GM18520 (cell line): ENCODE measurements at regions not wholly inside any gene's neighbourhood (a gene's known extent, or its start where the extent isn't known, plus 50 kb on each side); places are given as distances from the start of the nearest gene placed in this dataset.
"Not testable (repeated sequence)": the region's sequence is repeated elsewhere in the genome, so short reads cannot be mapped to it uniquely, and the experiment has no call there.

Experiments
- ATAC-seq: cut with Tn5 transposase; IDR thresholded peaks from one replicate; pipeline ENCODE4 v1.9.1; 2021; ENCODE audit not compliant: unreplicated experiment

- ATAC-seq: no peak
These were observed 479.4 kb upstream of the SYNCRIP start for GRCh38 chr6:86122086-86122485.

- no peak for ATAC-seq
These were observed 475.6 kb upstream of the SYNCRIP start for GRCh38 chr6:86118271-86118670.

- ATAC-seq: no peak
These were observed 465.3 kb upstream of the SYNCRIP start for GRCh38 chr6:86107985-86108384.

GRCh38 chr6:86087954-86088353 is 445.3 kb upstream of the SYNCRIP start:
- ATAC-seq: no peak

GRCh38 chr6:86079938-86080337 is 437.3 kb upstream of the SYNCRIP start:
- ATAC-seq: no peak

- no peak for ATAC-seq
These were observed 427.5 kb upstream of the SYNCRIP start for GRCh38 chr6:86070151-86070550.

- not testable (repeated sequence) for ATAC-seq
These were observed 422.3 kb upstream of the SYNCRIP start for GRCh38 chr6:86065002-86065401.

GRCh38 chr6:86057293-86057980 is 414.8 kb upstream of the SYNCRIP start:
- not testable (repeated sequence) for ATAC-seq

GRCh38 chr6:86045038-86045437 is 402.4 kb upstream of the SYNCRIP start:
- ATAC-seq: no peak

GRCh38 chr6:86042214-86042613 is 399.5 kb upstream of the SYNCRIP start:
- ATAC-seq: no peak

GRCh38 chr6:86031713-86032112 is 389.0 kb upstream of the SYNCRIP start:
- ATAC-seq: no peak

GRCh38 chr6:86030875-86031274 is 388.2 kb upstream of the SYNCRIP start:
- no peak for ATAC-seq

- ATAC-seq: no peak
These were observed 386.1 kb upstream of the SYNCRIP start for GRCh38 chr6:86028776-86029175.

- not testable (repeated sequence) for ATAC-seq
These were observed 384.2 kb upstream of the SYNCRIP start for GRCh38 chr6:86026890-86027289.

GRCh38 chr6:86017236-86017635 is 374.6 kb upstream of the SYNCRIP start:
- peak; percentile 80 for ATAC-seq

- ATAC-seq: no peak
These were observed 373.9 kb upstream of the SYNCRIP start for GRCh38 chr6:86016567-86016966.

- no peak for ATAC-seq
These were observed 373.4 kb upstream of the SYNCRIP start for GRCh38 chr6:86016077-86016476.

- peak; percentile 44 for ATAC-seq
These were observed 370.3 kb upstream of the SYNCRIP start for GRCh38 chr6:86012991-86013390.

- ATAC-seq: no peak
These were observed 368.5 kb upstream of the SYNCRIP start for GRCh38 chr6:86010915-86011786.

- ATAC-seq: peak; percentile 75
These were observed 354.5 kb upstream of the SYNCRIP start for GRCh38 chr6:85997206-85997605.

GRCh38 chr6:85996034-85996375 is 353.3 kb upstream of the SYNCRIP start:
- ATAC-seq: no peak

- ATAC-seq: no peak
These were observed 352.8 kb upstream of the SYNCRIP start for GRCh38 chr6:85995339-85996033.
